Dedifferentiated amniotic fluid mesenchymal stem cell (primary cell): ENCODE measurements at regions not wholly inside any gene's neighbourhood (a gene's known extent, or its start where the extent isn't known, plus 50 kb on each side); places are given as distances from the start of the nearest gene placed in this dataset.

Source experiments
- DNase-seq: peaks from one replicate; pipeline ENCODE4 v3.0.0-alpha.2; 2016; ENCODE audit errors: extremely low spot score

DNA sequence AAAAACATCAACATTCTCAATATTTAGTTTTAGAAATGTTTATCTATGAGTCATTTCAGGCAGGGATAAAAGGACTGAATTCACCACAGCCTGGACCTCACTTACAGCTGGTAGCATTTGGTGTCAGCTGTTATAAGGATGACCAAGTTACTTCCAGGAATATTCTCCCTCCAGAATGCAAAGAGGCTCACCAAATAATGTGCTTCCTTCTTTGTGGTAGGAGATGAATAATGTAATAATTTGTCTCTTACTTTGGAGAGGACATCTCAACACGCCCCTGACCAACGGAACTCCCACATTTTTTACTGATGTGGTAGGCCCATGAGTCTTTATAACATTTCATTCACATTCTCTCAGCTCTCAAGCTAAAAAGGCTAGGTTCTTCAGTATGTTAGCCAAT is 825.9 kb upstream of the GRAMD2B start:
- peak; percentile 24 for DNase-seq

DNA sequence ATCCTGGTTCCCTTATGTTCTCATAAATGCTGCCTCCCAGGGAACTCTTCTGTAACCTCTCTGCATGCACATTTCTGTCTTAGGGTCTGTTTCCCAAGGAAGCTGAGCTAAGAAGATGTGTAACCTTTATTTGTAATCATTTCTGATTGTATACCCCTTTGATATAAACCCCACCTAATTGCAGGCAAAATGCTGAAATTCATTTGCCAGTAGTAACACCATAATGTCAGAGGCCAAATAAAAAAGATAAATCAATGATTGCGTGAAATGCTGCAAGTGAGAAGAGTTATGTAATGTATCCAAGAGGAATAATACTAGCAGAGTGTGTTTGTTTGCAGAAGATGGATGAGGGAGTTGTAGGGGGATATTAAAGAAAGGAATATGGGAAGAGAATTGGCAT is 822.6 kb upstream of the GRAMD2B start:
- no peak for DNase-seq

DNA sequence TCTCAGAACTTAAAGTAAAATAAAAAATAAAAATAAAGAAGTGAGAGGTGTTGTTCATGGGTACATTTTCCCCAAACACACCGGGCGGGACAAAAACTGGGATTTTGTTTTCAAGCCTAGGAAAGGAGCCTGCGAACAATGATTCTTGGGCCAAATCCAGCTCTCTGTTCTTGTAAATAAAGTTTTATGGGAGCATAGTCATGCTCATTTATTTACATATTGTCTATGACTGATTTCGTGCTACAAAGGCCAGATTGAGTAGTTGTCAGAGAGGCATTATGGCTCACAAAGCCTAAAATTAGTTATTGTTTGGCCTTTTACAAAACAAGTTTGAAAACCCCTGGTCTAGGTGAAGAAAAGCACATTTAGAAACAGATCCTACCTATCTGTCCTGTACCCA is 821.0 kb upstream of the GRAMD2B start:
- no peak for DNase-seq

DNA sequence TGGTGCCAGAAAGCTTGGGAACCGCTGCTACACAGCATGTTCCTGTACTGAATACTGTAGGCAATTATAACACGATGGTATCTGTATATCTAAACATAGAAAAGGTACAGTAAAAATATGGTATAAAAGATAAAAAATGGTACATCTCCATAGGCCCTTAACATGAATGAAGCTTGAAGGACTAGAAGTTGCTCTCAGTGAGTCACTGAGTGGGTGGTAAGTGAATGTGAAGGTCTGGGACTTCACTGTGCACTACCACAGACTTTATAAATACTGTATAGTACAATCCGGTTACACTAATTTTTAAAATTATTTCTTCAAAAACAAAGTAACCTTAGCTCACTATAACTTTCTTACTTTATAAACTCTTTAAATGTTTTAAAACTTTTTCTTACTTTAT is 819.9 kb upstream of the GRAMD2B start:
- DNase-seq: no peak

DNA sequence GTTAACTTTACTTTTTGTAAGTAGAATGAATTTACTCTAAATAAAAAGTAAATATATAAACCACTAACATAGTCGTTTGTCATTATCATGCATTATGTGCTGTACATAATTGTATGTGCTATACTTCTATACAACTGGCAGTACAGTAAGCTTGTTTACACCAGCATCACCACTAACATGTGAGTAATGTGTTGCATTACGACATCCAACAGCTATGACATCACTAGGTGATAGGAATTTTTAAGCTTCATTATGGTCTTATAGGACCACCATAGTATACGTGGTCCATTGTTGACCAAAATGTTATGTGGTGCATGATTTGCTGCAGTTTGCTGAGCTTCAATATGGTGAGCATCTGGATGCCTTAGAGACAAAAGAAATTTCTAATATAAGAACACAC is 819.1 kb upstream of the GRAMD2B start:
- no peak for DNase-seq

GRCh38 chr5:125607018-125607417 is 816.2 kb upstream of the GRAMD2B start:
- peak; percentile 44 for DNase-seq

DNA sequence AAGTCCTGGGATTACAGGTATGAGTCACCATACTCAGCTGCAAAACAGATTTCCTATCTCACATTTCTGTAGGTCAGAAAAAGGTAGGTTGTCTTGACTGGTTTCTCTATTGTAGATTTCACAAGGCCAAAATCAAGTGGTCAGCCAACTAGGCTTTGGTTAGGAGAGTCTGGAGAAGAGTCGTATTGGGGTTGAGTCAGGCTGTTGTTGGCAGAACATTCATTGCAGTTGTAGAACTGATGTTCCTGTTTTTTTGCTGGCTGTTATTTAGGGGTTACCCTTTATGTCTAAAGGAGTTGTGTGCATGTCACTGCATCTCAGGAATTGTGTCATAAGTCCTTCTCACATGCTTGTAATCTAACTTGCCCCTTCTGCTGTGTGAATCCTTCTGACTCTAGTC is 814.2 kb upstream of the GRAMD2B start:
- DNase-seq: no peak

DNA sequence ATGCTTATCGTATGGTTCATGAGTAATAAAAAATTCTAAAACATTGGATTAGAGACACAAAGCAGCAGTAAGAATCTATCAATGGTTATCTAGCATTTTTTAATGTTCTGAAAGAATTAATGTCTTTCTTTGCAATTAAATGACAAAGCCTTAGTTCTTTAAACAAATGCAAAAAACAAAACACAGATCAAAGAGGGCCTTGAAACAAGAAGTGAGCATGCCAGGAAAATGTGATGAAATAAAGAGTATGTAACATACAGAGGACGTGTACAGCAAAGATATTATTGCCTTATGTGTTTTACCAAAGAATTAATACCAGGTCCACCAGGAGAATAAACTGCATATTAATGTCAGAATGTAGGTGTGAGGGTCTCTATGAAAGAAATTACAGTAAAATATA is 812.3 kb upstream of the GRAMD2B start:
- DNase-seq: no peak

GRCh38 chr5:125611541-125611940 is 811.7 kb upstream of the GRAMD2B start:
- DNase-seq: no peak

DNA sequence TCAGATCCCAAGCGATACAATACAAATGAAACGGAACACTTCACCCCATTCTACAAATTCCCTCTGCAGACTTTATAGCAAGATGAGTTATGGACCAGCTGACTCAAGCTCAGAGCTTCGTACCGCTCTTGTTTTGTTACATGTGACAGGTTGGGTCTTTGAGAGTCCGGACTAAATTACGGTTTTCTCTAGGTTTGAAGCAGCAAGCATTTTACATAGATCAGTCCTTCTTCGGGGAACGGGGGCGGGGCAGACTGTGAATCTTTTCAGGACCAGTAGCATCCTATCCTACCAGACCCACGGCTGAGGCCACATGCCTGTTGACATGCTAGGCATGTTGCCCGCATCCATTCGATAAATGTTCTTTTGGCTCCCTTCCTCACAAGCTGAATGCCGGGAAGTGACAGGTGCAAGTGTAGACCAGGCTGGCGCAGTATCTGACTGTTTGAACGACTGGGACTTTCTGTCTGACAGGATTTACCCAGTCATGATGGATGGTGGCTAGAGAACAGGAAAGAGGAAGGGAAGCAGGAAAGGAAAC is 811.0 kb upstream of the GRAMD2B start:
- DNase-seq: no peak

DNA sequence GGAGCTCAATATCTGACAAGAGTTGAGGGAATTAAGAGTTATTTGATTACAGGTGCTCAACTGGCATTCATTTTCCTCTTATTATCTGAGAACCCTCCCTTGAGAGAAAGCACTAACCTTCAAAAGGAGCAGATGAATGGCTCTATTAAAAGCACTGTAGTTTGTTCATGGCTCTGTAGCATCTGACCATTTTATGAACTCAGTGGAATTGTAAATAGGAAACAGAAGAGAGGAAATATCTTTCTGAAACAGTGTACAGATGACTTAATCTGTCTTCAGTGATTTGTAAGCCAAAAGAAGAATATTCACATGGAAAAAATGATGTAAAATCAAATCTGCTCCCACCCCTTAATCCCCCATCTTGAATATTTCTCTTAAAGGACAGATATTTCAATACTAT is 810.4 kb upstream of the GRAMD2B start:
- no peak for DNase-seq

GRCh38 chr5:125630237-125630636 is 793.0 kb upstream of the GRAMD2B start:
- no peak for DNase-seq

DNA sequence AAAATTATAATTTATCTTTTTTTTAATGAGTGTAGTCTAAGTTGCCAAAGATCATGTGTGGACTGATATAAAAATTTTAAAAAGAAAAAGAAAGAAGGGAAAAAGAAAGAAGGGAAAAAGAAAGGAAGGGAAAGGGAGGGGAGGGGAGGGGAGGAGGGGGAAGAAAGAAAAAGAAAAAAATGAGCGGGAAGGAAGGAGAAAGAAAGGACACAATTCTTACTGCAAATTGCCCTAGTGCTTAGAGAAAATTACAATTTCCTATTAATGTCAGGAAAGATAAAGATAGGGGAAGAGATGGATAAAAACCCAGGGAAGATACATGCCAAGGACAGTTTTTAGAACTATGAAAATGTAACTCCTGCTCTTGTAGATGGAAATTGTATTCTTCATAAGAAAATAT is 789.7 kb upstream of the GRAMD2B start:
- no peak for DNase-seq

- DNase-seq: no peak
Observed at GRCh38 chr5:125634216-125634835, 788.9 kb upstream of the GRAMD2B start.

DNA sequence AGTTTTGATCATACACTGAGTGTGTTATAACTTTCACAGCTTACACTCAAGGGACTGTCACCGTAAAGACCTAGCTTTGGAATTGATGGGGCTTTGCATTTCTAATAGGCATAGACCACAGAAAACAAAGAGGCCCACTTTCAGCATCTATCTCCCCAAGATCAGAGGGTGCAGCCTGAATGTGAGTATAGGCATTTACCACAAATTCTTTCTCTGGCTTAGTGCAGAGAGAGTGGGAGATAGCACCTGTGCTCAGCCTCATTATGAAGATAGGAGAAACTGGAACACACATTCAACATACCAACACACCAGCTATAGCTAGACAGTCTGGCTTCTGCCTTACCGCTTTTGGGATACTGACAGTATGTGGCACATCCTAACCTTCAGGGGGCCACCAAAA is 783.4 kb upstream of the GRAMD2B start:
- DNase-seq: no peak

DNA sequence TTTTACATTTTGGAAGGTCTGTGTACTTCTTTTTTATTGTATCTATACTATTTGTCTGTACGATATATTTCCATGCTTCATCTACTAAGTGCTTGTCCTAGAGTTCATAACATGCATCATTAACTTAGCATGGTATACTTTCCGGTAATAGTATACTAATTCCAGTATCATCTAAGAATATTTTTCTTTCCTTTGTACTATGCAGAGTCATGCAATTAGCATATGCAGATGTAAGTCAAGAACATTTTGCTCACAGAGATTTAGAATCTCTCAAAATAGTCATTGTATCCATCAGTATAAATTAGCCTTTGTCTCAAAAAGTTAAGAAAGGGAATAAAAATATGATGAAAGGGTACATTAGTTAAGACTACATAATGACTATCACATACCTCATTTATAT is 770.4 kb upstream of the GRAMD2B start:
- DNase-seq: no peak

DNA sequence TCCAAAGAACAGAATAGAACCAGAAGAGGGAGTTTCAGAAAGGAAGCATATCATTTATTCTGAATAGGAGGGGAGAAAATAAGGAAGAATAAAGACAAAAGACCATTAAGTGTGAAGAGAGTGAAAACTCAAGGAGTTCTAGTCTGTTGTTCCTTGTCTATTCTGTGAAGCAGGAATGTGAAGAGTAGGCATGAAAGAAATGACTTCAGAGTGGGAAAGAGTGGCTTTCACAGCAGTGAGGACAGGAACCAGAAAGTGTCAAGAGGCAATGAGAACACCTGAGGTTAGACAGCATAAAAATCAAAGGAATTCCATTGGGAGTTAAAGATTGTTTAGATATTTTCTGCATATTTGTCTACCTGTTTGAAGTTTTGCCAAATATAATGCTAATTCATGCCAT is 768.8 kb upstream of the GRAMD2B start:
- DNase-seq: no peak

DNA sequence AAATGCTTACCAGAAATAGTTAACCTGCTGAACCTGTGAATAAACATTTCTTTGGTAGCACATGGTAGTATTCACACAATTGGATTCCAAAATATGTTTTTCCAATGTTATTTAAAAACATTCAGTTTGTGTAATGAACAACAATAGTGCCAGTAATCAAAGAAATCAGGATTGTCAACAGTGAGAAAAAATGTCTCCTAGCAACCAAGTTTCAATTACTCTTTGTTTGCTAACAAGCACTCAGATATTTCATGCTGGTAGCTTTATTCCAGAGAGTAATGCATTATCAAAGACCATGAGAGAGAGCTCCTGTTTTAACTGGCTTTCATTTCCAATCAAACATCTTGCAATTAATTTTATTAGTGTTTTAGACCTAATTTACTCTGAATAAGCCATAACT is 768.1 kb upstream of the GRAMD2B start:
- DNase-seq: no peak

- no peak for DNase-seq
Observed at GRCh38 chr5:125657936-125658335, 765.3 kb upstream of the GRAMD2B start.

GRCh38 chr5:125659316-125660023 is 763.7 kb upstream of the GRAMD2B start:
- peak; percentile 17 for DNase-seq

DNA sequence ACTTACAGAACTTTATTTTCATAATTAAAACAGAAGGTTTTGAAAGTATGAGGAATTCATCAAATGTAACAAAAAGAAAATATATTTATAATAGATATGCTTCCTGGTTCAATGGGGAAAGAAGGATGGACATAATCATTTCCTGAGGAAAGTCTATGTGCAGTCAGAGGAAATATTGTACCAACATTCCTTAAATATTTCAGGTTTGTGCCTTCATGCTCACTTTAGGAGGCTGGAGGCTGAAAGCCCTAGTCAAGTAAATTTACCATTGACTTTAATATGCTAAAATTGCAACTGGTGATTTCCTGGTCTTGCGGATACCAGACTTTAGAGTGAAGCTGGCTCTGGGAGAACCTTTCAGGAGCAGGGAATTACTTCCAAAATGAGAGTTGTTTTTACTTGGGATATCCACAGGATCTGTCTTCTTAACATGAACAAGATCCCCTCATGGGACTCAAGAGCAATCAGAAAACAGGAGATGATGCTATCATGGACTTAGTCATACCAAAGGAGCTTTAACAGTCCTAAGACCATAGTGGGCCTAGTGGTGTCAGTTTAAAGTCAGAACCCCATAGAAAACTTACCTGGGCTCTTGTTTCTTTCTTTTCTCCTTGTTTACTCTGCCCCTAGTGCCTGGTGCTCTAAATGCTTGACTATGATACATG is 762.8 kb upstream of the GRAMD2B start:
- DNase-seq: no peak

DNA sequence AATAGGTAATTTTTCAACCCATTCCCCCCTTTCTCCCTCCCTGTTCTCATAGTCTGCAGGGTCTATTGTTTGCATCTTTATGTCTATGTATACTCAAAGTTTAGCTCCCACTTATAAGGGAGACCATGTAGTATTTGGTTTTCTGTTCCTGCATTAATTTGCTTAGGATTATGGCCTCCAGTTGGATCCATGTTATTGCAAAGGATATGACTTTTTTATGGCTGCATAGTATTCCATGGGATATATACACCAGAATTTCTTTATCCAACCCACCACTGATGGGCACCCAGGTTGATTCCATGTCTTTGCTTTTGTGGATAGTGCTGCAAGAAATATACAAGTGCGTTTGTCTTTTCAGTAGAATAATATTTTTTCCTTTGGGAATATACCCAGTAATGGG is 761.6 kb upstream of the GRAMD2B start:
- no peak for DNase-seq

DNA sequence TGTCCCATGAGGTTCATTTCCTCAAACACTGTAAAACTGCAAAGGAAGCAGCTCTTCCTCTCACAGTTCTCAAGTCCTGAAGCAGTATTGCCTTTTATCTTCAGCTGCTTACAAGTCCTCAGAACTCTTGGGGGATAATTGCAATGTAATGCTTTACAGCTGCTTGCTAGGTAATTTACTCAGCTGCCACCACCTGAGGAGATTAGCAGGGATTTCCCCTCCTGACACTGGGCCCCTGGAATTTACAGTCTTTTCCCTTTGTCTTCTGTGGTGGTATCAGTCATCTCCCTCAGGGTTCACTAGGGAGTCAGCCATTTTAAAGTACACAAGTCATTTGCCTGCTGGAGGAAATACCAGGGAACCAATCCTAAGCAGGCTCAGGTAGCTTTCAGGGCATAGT is 754.3 kb upstream of the GRAMD2B start:
- DNase-seq: no peak
